Activated T-cell treated with anti-CD3 and anti-CD28 coated beads for 1 hour (primary cell): ENCODE measurements at regions not wholly inside any gene's neighbourhood (a gene's known extent, or its start where the extent isn't known, plus 50 kb on each side); places are given as distances from the start of the nearest gene placed in this dataset.

Experiments
- DNase-seq: peaks from one replicate; pipeline ENCODE4 v3.0.0-alpha.2; 2020; ENCODE audit warnings: low read depth

DNA sequence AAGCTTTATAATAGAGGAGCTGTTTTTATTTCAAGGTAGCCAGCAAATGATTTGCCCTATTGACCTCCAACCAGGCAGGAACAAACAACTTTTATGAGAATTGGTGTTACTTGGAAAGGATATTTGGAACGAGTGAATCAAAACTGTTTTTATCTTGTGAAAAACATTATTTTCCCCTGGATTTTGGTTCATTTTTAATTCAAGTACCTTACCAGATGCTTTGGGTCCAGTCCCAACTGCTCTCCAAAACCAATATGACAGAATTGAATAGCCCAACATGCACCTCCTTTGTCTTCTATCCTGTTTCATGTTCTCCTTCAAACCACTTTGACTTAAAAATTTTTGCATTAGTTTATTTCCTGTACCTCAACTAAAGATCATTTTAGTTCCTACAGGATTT is 178.6 kb upstream of the RBMS1 start:
- no peak for DNase-seq

DNA sequence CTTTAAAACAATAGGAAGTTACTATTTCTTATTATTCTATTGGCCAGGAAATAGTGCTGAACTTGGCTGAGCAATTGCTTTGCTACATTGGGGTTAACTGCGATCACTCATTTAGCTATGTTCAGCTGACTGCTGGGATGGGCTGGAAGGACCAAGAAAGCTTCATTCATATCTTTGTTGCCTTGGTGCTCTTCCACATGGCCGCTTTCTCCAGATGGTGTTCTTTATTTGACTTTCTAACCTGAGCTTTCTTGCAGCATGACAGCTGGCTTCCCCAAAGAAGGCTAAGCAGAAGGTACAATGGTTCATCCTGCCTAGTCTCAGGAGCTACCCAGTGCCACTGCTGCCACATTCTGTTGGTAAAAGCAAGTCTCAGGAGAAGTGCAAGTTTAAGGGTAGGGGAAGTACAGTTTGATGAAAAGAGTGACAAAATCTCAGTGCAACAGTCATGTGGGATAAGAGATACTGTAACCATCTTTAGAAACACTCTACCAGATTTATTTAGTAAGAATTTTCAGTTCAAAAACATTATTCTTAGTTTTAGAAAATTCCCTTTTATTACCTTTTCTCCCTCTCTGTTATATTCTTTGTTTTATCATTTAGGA is 180.6 kb upstream of the RBMS1 start:
- no peak for DNase-seq

DNA sequence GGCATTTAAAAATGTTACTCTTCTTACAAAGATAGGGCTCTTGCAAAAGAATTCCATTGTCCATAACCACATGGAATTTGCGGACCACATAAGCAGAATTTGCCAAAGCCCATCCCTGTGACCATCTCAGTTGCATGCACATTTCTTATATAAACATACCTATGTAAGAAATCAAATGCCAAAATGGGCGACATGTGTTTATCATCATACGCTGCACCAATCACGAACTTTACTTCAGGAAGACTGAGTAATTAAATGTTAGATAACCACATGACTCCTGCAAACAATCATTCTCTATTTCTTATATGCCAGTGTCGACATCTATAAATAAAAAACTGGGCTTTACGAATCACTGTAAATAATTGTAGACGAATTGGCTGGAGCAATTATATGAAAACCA is 186.1 kb upstream of the RBMS1 start:
- no peak for DNase-seq

DNA sequence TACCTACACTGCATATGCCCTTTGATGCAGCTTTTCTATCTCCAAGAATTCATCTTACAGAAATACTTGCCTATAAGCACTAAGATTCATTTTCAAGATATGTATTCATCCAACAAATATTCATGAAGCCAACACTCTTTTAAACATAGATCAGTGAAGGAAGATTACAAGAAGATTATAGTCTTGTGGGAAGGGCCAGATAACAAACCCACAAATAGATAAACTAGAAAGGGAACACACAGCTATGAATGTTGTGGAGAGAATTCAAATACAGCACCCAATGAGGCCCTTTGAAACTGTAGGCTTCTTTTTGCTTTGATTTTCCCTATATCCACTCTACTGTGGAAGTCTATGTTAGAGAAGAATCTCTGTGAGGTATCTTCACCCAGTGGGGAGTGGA is 186.7 kb upstream of the RBMS1 start:
- no peak for DNase-seq

DNA sequence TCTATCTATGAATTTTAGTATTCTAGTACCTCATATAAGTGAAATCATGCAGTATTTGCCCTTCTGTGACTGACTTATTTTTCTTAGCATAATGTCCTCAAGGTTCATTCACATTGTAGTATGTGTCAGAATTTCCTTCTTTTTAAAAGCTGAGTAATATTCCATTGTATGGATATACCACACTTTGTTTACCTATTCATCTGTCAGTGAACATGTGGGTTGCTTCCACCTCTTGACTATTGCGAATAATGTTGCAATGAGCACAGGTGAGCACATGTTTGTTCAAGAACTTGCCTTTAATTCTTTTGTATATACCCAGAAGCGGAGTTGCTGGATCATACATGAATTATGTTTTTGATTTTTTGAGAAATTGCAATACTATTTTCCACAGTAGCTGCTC is 187.4 kb upstream of the RBMS1 start:
- DNase-seq, result no peak

DNA sequence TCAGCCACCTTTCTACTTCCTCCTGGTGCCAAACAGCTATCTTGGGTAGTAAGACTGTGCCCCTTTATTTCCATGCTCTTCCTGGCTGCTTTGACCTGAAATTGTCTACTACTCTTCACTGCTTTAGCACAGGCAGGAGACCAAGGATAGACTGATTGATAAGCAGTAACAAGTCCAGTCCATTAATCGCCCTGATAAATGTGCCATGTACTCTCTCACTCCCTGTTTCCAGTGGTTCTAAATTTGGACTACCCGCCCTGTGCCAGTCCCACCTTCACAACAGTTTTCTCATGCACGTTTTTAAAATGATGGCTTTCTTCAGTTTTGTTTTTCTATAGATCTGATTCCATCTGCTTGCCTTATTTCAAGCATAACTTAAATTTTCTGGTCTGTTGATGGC is 189.6 kb upstream of the RBMS1 start:
- no peak for DNase-seq

DNA sequence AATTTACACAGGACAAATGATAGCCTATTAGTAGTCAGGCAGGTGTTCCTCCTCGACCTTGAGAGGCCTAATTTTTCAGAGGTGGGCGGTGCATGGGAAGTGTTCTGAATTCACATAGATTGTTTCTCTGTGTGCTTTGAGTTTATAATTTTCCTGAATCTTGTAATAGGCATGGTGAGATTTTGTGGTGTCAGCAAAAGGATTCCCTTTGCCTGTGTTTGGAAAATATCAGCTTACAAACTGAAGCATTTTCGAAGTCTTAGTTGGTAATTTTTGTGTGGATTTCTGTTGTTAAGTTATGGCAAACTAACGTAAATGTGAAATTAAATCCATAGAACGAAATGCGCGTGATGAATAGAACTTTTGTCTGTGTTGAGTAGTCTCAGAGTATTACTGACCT is 194.0 kb upstream of the RBMS1 start:
- DNase-seq, result no peak

DNA sequence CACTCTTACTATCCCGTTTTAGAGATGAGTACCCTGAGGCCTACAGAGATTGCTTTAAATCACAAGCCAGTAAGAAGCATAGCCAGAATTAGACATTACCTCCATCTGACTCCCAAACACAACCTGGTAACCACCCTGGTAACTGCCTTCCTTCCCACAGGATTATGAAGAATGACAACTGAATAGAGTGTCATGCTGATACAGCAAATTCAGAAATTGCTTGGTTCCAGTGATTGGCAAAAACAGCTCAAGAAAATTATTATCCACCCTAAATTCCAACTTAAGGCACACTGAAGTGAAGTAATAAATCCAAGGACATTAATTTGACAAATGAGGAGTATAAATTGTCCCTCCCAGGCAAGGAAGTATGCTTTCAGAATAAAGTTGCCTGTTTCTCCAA is 195.8 kb upstream of the RBMS1 start:
- no peak for DNase-seq

DNA sequence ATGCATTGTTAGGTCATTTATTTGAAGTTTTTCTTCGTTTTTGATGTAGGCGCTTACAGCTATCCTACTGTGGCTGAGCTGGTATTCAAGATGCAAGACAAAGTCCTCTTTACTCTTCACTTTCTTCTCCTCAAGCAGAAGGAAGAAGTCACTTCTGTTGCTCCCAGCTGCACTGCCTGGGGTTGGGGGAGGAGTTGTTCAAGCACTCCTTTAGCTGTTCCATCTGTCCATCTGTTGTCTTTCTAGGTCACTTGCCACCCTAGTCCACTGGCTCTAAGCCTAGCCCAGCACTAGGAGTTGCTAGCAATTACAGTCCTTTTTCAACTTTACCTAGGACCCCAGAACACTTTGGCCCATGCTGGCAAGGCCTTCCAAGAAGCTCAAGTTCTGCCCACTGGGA is 200.6 kb upstream of the RBMS1 start:
- no peak for DNase-seq

DNA sequence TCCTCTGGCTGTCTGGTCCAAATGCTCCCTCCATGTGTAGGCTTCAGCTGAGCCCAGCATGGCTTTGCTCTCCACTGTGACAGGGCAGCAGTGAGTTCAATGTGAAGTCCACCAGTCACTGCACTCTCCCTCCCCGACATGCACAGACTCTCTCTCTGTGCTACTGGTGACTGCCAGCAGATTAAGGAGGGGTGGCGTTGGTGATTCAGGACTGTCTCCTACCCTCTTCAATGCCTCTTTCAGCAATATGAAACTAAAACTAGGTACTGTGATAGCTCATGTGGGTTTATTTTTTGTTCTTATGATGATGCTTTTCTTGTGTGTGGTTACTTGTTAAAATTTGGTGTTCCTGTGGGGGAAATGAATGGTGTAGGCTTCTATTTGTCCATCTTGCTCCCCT is 201.0 kb upstream of the RBMS1 start:
- DNase-seq, result no peak

DNA sequence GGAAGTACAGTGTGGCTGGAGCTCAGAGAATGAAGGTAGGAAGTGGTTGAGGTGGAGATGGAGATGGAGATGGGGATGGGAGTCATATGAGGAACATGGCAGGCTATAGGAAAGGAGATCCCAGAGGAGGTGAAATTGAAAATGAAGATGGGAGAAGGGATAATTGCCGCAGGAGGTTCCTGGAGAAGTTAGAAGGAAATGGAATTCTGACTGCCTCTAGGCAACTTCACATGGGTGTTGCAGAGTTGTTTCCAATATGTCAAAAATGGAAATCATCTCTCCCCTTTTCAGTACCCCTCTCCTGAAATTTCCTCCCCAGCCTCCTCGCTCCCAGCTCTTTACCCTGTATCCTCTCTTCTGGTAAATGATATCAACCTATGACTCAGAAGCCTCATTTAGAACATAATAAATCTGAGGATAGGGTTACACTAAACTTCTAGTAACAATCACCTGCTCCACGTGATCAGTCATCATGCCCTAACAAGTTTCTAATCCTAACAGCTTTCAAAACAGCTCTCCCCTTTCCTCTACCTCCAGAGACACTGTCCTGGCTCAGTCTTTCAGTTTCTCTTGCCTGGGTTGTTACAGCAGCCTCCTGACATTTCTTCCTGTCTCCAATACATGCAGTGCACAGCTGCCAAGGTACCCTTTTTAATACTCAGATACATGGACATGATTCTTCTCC is 201.9 kb upstream of the RBMS1 start:
- DNase-seq, result no peak

DNA sequence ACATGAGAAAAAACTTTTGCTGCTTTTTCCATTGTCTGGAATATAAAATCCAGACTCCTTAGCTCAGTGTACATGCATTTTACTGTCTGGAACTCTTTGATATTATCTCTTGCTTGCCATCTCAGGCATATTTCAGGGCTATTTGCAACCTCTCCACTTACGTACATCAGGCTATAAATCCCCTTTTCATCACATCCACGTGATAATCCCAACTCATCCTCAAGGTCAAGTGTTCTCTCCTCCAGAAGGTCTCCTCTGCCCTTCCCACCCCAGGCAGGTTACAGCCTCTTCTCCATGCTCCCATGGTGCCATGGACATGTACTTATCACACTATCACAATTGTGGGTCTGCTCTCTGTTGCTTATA is 202.5 kb upstream of the RBMS1 start:
- no peak for DNase-seq

DNA sequence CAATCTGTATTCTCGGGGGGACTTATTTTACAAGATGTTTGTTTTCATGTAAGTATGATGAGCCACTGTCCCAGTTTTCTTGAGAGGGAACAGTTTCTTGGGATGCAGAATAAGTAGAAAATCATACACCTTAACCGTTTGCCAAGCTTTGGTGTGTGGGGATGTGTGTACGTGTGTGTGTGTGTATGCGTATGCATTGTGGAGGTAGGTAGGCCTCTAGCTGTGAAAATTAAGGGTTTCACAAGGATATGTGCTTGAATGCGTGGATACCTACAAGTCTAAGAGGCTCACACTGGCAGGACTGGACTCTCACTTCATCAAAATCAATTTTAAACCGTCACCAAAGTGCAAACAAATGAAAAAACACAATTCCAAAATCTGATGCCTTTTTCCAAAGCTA is 204.2 kb upstream of the RBMS1 start:
- DNase-seq, result no peak

DNA sequence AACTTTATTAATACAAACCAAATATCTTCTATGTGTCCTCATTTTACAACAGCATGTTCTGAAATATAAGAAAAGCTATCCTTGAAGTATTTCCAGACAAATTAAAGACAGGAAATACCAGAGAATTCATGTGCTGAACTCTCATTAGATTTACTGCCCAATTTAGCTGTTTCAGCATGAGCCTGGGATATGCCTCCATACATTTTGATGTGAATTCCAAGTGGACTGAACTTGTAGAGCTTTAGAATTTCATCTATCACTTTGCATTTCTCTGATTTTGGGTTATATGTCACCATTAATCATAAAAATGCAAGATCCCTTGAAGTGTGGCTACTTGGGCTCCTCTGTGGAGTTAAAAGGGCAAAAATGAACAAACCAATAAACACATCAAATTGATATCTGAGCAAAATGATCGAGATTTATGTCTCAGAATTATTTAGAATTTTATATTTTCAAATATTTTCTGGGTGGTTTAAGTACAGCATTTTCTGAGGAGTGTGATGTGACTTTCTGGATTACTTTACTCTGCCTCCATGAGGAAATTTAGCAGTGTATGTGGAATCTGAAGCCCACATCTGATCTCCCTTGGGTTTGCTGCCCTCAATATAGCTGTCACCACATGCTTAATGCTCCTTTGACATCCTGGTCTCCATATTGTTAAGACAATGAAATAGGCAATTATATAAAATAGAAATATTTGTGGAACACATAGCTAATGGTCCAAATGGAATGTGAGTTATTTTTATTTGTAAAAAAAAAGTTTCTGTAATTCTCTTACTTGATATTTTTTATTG is 206.6 kb upstream of the RBMS1 start:
- DNase-seq, result no peak

DNA sequence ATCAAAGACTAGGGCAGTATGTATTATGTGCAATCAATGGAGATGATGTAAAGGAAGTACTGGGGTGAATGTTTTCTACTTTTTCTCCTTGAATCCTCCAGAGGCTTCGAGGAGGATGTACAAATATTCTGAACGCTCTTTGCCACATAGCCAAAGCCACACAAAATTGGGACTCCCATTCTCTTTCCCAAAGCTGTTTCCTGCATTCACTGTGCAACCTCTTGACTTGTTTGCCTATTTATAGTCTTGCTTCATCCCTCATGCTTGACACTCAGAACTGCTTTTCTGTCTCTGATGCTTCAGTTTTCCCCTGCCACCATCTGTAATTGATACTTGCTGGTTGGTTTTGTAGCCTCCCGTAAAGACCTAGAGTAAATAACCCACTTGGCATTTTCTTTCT is 208.2 kb upstream of the RBMS1 start:
- no peak for DNase-seq

DNA sequence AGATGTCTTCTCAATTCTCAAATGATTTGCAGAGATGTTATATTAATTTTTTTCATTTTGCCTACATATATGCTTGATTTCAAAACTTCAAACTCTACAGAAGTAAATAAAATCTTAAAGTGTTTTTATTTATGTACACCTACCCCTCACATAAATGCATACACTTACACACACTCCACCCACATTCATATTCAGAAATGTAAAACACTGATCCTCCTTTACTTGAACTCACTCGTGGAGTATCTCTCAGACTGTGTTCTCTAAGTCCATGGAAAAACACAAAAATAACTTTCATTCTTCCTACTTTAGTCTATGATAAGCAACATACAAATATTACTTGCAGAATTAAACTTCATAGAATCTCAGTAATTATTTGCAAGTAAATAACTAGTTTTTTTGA is 209.1 kb upstream of the RBMS1 start:
- DNase-seq, result no peak

DNA sequence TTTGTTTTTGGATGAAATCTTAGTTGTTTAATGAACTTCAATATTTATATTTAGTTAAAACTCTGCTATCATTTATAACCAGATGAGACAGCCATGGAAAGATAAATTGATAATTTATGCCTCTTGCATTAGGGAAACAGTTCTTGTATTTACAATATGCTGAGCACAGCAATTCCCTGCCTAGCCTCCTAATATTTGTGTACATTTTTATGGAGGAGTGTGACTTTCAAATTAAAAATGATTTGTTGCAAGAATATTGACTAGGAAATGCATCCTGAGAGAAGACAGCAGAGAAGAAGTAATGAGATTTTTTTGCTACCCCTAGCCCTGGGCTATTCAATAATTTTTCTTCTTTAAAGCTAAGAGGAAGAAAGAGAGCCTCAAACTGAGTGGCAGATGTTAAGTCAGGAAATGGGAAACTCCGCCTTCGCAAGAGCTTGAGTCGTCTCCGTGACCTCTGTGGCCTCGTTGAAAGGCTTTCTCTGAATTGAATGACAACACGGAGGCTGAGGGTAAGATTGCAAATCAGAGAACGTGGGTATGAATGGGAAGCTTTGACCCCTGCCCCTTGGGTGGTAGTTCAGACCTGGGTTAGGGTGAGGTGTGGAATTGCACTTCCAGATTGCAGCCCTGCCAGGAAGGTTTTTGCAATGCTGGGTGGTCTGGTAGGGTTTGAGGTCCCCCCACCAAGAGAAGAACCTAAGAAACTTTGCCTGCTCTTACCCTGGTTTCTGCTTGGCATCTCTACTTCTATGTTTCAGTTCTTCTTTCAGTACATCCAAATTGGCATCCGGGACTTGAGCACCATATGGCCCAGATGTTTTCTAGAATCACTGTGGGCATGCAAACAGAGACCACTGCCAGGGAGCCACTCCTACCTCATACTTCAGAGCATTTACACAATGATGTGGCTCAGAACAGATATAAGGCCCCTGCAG is 210.3 kb upstream of the RBMS1 start:
- no peak for DNase-seq

DNA sequence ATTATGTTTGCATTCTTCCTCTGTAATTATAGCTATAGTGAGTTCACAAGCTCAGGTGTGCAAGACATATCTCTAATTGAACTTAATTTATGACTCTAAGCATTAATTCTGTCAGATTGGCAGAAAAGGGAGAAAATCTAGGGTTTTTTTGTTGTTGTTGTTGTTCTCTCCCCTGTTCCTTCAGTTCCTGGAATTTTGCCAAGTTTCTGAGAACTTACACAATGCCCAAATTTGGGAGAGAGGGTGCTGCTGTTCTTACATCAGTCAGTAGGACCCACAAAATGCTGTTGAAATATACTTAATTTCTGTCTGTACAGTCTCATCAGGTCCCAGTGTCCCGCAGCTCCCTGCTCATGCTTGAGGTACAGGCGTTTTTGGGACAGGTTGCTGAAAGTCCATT is 221.8 kb upstream of the RBMS1 start:
- DNase-seq, result no peak

DNA sequence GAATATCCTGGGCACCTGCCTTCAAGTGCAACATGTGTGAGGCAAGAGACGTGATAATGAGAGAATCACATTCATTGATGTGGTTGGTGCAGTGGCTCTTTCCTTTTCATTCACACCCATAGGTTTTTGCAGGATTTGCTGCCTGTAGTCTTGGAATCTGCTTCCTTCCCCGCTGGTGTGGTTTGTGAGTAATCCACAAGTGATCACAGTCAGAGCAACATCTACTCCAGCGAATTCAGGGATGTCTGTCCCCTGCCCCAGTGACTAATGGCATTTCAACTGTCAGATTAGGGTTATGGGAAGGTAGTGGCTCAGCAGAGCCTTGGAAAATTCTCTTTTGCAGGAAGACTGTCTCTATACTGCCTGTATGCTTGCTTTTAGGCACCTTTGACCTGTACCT is 225.5 kb upstream of the RBMS1 start:
- no peak for DNase-seq

DNA sequence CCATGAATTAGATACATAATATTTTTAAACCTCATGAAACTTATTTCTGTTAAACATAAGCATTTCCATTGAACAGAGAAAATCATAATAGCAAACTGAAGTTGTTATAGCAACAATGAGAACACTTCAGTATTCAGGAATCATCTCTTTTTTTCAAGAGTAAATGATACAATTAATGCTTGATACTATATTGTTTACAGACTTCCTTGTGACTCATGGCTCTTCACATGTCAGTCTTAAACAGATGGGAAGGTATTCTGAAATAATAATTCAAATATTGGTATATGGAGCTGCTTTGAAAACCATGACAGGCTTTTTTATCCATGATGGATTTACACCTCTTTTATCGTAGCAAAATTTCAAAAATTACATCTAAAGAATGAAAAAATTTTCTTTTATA is 226.5 kb upstream of the RBMS1 start:
- DNase-seq, result no peak

DNA sequence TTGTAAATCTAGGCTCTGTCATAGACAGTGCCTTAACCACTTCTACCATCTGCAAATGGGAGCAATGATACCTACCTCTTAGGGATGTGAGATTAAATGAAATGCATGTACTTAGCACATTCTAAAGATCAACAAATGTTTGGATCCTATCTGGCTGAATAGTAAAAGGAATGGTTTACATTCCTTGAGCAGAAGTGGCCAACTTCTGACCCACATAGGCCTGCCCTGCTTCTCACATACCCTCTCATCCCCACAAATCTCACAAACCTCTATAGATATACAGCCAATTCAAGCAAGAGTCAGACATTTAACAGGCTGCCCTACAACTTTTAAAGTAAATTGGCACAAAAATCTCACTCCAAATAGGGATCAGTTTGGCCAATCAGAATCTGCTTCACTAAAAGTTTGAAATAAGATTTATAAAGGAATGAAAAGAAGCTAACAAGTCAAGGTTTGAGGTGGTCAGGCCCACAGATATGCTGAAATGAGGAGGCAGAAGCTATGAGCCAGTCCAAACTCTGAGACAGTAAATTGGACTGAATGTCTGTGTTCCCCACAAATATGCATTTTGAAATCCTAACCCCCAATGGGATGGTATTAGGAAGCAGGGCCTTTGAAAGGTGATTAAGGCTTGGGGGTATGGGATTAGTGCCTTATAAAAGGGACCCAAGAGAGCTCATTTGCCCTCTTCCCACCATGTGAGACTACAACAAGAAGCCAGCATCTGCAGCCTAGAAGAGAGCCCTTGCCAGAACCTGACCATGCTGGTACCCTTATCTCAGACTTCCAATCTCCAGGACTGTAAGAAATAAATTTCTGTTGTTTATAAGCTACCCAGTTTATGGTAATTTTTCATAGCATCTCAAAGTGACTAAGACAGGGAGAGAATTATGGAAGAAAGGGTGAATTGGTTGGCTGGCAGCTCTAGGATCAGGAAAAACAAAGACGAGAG is 227.8 kb upstream of the RBMS1 start:
- DNase-seq, result no peak
